HG03571 (cell line): ENCODE measurements at regions not wholly inside any gene's neighbourhood (a gene's known extent, or its start where the extent isn't known, plus 50 kb on each side); places are given as distances from the start of the nearest gene placed in this dataset.

Experiments
- ATAC-seq: cut with Tn5 transposase; IDR thresholded peaks from one replicate; pipeline ENCODE4 v1.9.1; 2021; ENCODE audit not compliant: unreplicated experiment

- no peak for ATAC-seq
These were observed 62.0 kb upstream of the MGAT5 start for GRCh38 chr2:134191835-134192234.

GRCh38 chr2:134193006-134193405, 60.9 kb upstream of the MGAT5 start:
- no peak for ATAC-seq

- no peak for ATAC-seq
These were observed 59.4 kb upstream of the MGAT5 start for GRCh38 chr2:134194519-134194918.

GRCh38 chr2:134195341-134195740, 58.5 kb upstream of the MGAT5 start:
- no peak for ATAC-seq

- no peak for ATAC-seq
These were observed 56.4 kb upstream of the MGAT5 start for GRCh38 chr2:134197445-134197844.

- no peak for ATAC-seq
These were observed 55.8 kb upstream of the MGAT5 start for GRCh38 chr2:134198006-134198634.

- ATAC-seq, result no peak
These were observed 54.7 kb upstream of the MGAT5 start for GRCh38 chr2:134199123-134199522.

GRCh38 chr2:134200036-134200618, 53.7 kb upstream of the MGAT5 start:
- no peak for ATAC-seq

- ATAC-seq, result no peak
These were observed 52.3 kb upstream of the MGAT5 start for GRCh38 chr2:134201533-134201932.

GRCh38 chr2:134202371-134202770, 51.5 kb upstream of the MGAT5 start:
- no peak for ATAC-seq

GRCh38 chr2:134203175-134203574, 50.7 kb upstream of the MGAT5 start:
- ATAC-seq, result no peak
